Tibial nerve (tissue), 4 donors: ENCODE measurements at regions not wholly inside any gene's neighbourhood (a gene's known extent, or its start where the extent isn't known, plus 50 kb on each side); places are given as distances from the start of the nearest gene placed in this dataset.

Source experiments
- EP300 ChIP-seq, 2 donors: sonication (generic); formaldehyde crosslinking; IDR thresholded peaks; one replicate each; pipeline ENCODE4 v1.6.1; 2017; ENCODE audit warnings: antibody characterized with exemption in 2 of 2, mild to moderate bottlenecking in 1 of 2
- TF ChIP-seq, protein P1 (sequence below), 5 experiments: fragments of 200-600 bp in 3 of 5; fragments of 450-650 bp in 2 of 5; sonication (generic) in 3 of 5; IDR thresholded peaks; one replicate each; pipeline ENCODE4 v1.5.1; 2016 to 2019; ENCODE audit warnings: antibody characterized with exemption in 5 of 5, mild to moderate bottlenecking in 3 of 5, moderate library complexity in 2 of 5

GRCh38 chr9:30925126-30925525, 1459.3 kb upstream of the ACO1 start:
- TF ChIP-seq, protein P1, sequence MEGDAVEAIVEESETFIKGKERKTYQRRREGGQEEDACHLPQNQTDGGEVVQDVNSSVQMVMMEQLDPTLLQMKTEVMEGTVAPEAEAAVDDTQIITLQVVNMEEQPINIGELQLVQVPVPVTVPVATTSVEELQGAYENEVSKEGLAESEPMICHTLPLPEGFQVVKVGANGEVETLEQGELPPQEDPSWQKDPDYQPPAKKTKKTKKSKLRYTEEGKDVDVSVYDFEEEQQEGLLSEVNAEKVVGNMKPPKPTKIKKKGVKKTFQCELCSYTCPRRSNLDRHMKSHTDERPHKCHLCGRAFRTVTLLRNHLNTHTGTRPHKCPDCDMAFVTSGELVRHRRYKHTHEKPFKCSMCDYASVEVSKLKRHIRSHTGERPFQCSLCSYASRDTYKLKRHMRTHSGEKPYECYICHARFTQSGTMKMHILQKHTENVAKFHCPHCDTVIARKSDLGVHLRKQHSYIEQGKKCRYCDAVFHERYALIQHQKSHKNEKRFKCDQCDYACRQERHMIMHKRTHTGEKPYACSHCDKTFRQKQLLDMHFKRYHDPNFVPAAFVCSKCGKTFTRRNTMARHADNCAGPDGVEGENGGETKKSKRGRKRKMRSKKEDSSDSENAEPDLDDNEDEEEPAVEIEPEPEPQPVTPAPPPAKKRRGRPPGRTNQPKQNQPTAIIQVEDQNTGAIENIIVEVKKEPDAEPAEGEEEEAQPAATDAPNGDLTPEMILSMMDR (IDR thresholded peaks at IDR 0.05) = no peak
- no peak for TF ChIP-seq EP300 (IDR thresholded peaks at IDR 0.05)
